Astrocyte (in vitro differentiated cells and primary cell): ENCODE measurements at regions not wholly inside any gene's neighbourhood (a gene's known extent, or its start where the extent isn't known, plus 50 kb on each side); places are given as distances from the start of the nearest gene placed in this dataset.

Source experiments
- EZH2 ChIP-seq: IDR thresholded peaks from 2 replicates; pipeline ENCODE4 v1.6.1; 2012; ENCODE audit warnings: mild to moderate bottlenecking, low read length, inconsistent platforms; ENCODE audit not compliant: insufficient read depth
- TF ChIP-seq, protein P1 (sequence below): IDR thresholded peaks from 2 replicates; pipeline ENCODE4 v1.5.1; 2011; ENCODE audit warnings: low read depth, mild to moderate bottlenecking, inconsistent platforms, low read length, moderate library complexity; ENCODE audit not compliant: insufficient read depth

DNA sequence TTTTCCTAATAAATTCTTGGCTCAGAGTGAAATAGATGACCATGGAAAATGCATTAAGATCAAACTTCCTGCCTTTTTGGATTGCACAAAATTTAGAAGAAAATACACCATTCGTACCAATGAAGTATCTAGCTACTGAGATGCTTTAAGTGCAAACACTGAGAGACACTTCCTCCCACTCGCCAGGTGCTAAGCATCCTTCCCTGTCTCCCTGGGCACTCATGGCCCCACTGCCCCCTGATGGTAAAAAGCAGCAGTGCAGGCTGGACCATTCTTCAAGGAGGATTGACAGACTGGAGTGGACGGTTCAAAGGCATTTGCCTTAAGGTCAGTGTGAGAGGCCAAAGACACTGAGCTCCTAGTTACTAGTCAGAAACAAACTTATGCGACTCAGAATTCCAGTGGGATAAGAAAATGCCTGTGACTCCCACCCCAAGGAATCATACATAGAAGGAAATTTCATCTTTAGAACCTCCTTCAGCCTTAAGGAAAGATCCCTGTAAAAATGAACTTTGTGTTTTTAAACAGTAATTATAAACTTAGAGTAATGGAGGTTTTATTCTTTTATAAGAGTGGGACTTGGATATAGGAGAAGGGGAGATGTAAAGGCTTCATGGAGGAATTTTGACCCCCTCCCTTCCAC is 86.0 kb upstream of the SLC30A5 start:
- TF ChIP-seq, protein P1, sequence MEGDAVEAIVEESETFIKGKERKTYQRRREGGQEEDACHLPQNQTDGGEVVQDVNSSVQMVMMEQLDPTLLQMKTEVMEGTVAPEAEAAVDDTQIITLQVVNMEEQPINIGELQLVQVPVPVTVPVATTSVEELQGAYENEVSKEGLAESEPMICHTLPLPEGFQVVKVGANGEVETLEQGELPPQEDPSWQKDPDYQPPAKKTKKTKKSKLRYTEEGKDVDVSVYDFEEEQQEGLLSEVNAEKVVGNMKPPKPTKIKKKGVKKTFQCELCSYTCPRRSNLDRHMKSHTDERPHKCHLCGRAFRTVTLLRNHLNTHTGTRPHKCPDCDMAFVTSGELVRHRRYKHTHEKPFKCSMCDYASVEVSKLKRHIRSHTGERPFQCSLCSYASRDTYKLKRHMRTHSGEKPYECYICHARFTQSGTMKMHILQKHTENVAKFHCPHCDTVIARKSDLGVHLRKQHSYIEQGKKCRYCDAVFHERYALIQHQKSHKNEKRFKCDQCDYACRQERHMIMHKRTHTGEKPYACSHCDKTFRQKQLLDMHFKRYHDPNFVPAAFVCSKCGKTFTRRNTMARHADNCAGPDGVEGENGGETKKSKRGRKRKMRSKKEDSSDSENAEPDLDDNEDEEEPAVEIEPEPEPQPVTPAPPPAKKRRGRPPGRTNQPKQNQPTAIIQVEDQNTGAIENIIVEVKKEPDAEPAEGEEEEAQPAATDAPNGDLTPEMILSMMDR: peak; percentile 81
- TF ChIP-seq EZH2: no peak
